Liver (tissue), 8 donors: ENCODE measurements at regions not wholly inside any gene's neighbourhood (a gene's known extent, or its start where the extent isn't known, plus 50 kb on each side); places are given as distances from the start of the nearest gene placed in this dataset.
"Not testable (repeated sequence)": the region's sequence is repeated elsewhere in the genome, so short reads cannot be mapped to it uniquely, and the experiment has no call there.

Experiments
- DNase-seq: peaks from one replicate; pipeline ENCODE4 v3.0.0-alpha.2; 2017; ENCODE audit warnings: low spot score
- H3K27ac ChIP-seq, 2 donors: one replicate each; pipeline ENCODE4 v1.7.0; 2013; ENCODE audit warnings: inconsistent platforms in 2 of 2, low read length in 2 of 2, control low read depth in 1 of 2, low read depth in 1 of 2, mild to moderate bottlenecking in 1 of 2
- H3K27me3 ChIP-seq, 4 donors: one replicate each; pipeline versions ENCODE4 v1.6.1 to v1.7.0; 2013; ENCODE audit warnings: low read length in 3 of 4, inconsistent platforms in 1 of 4, mild to moderate bottlenecking in 1 of 4, moderate library complexity in 1 of 4; ENCODE audit not compliant: control insufficient read depth in 4 of 4, insufficient read depth in 4 of 4
- H3K36me3 ChIP-seq, 4 donors: one replicate each; pipeline versions ENCODE4 v1.6.1 to v1.7.0; 2013; ENCODE audit warnings: low read length in 3 of 4, mild to moderate bottlenecking in 3 of 4, low read depth in 1 of 4, moderate library complexity in 1 of 4; ENCODE audit not compliant: control insufficient read depth in 4 of 4, insufficient read depth in 3 of 4
- H3K4me1 ChIP-seq, 4 donors: one replicate each; pipeline versions ENCODE4 v1.6.1 to v1.7.0; 2013; ENCODE audit warnings: low read length in 3 of 4, mild to moderate bottlenecking in 3 of 4, moderate library complexity in 1 of 4; ENCODE audit not compliant: control insufficient read depth in 4 of 4, insufficient read depth in 4 of 4
- H3K4me3 ChIP-seq, 3 donors: one replicate each; pipeline versions ENCODE4 v1.6.1 to v1.7.0; 2013; ENCODE audit warnings: low read length in 3 of 3, control low read depth in 1 of 3, low read depth in 1 of 3, mild to moderate bottlenecking in 1 of 3
- H3K9ac ChIP-seq, 2 donors: one replicate each; pipeline ENCODE4 v1.7.0; 2013; ENCODE audit warnings: low read length in 2 of 2, mild to moderate bottlenecking in 2 of 2, moderate library complexity in 2 of 2, control low read depth in 1 of 2, low read depth in 1 of 2
- H3K9me3 ChIP-seq, 4 donors: one replicate each; pipeline versions ENCODE4 v1.6.1 to v1.7.0; 2013; ENCODE audit warnings: low read length in 3 of 4; ENCODE audit not compliant: control insufficient read depth in 4 of 4
- HNF4A ChIP-seq, 2 donors: conservative IDR thresholded peaks; 2 replicates each; pipeline ENCODE4 v1.6.1; 2016; ENCODE audit warnings: antibody characterized with exemption in 2 of 2, mild to moderate bottlenecking in 2 of 2
- HNF4G ChIP-seq: IDR thresholded peaks from 2 replicates; pipeline ENCODE4 v1.6.1; 2016; ENCODE audit warnings: antibody characterized with exemption
- NR2F2 ChIP-seq: IDR thresholded peaks from 2 replicates; pipeline ENCODE4 v1.6.1; 2016; ENCODE audit warnings: antibody characterized with exemption
- RAD21 ChIP-seq, 2 donors: IDR thresholded peaks; 2 replicates each; pipeline ENCODE4 v1.6.1; 2016; ENCODE audit warnings: antibody characterized with exemption in 2 of 2, mild to moderate bottlenecking in 2 of 2
- REST ChIP-seq: IDR thresholded peaks from 2 replicates; pipeline ENCODE4 v1.6.1; 2016; ENCODE audit warnings: antibody characterized with exemption, mild to moderate bottlenecking
- RXRA ChIP-seq, 2 donors: IDR thresholded peaks; 2 replicates each; pipeline ENCODE4 v1.6.1; 2017 to 2018; ENCODE audit warnings: antibody characterized with exemption in 2 of 2, mild to moderate bottlenecking in 1 of 2
- SP1 ChIP-seq: IDR thresholded peaks from 2 replicates; pipeline ENCODE4 v1.6.1; 2018; ENCODE audit warnings: antibody characterized with exemption, mild to moderate bottlenecking
- WGBS: extraction: QIAGEN DNeasy Blood & Tissue Kit; methylation state at CpG from one replicate; pipeline ENCODE4 v1.1.7; 2013; 5-methylcytosine and 5-hydroxymethylcytosine counted together
- TF ChIP-seq, protein P1 (sequence below): fragments of 150-350 bp; IDR thresholded peaks from 2 replicates; pipeline ENCODE4 v1.5.1; 2017; ENCODE audit warnings: improper control_type of control experiment, low read depth, low read length; ENCODE audit not compliant: missing input control
- donor health status: healthy.
- donor health status: healthy.
- donor health status: healthy.
- donor health status: healthy.
- donor health status: healthy.

DNA sequence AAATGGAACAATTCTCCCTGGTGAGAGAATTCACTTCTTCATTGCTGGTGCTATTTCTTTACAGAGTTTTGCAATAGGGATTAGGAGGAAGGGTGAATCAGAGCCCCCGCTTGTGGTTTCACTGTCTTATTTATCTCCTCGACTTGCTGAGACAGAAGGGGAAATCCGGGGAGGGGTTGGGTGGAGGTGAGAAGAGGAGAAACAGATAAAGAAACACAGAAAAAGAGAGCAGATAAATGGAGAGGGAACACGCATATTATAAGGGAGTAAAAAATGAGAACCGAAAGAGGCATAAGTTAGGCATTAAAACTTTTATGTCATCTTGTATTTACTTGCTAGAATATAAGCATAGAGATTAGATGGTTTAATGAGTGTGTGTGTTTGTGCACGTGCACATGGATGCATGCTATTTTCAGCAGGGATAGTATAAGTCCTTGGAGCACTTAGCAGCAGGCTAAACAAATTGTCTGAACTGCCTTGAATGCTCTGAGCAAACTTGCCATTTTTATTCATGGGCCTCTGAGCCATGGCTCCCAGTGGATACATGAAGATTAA lies 105.0 kb downstream of the OLIG3 start (continued):
- no peak for TF ChIP-seq REST
- TF ChIP-seq, protein P1, sequence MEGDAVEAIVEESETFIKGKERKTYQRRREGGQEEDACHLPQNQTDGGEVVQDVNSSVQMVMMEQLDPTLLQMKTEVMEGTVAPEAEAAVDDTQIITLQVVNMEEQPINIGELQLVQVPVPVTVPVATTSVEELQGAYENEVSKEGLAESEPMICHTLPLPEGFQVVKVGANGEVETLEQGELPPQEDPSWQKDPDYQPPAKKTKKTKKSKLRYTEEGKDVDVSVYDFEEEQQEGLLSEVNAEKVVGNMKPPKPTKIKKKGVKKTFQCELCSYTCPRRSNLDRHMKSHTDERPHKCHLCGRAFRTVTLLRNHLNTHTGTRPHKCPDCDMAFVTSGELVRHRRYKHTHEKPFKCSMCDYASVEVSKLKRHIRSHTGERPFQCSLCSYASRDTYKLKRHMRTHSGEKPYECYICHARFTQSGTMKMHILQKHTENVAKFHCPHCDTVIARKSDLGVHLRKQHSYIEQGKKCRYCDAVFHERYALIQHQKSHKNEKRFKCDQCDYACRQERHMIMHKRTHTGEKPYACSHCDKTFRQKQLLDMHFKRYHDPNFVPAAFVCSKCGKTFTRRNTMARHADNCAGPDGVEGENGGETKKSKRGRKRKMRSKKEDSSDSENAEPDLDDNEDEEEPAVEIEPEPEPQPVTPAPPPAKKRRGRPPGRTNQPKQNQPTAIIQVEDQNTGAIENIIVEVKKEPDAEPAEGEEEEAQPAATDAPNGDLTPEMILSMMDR, result no peak

DNA sequence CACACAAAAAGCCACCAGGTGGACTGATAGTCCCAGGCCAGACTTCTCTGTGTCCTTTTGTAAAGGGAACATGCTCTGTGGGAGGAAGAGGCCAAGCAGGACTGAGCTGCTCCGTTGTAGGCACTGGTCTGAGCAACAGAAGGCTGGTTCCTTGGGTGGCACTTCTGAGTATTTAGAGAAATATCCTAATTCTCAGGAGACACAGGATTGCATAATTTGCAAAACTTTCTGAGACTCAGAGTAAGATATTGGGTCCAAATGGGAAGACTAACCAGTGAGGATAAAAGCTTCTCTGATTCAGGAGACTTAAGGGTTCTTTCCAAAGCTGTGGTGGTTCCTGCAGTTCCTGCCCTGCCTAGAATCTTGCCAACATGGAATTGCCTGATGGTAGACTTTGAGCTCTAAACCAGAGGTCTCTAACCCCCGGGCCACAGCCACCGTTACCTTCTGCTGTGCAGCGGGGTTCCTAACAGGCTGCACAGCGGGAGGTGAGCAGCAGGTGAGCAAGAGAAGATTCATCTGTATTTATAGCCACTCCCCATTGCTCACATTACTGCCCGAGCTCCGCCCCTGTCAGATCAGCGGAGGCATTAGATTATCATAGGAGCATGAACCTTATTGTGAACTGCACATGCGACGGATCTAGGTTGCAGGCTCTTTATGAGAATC lies 107.0 kb downstream of the OLIG3 start:
- DNase-seq, result no peak
- TF ChIP-seq RXRA (IDR thresholded peaks at IDR 0.05) (peak; percentile 88 to 95), HNF4G (peak; percentile 70), REST (no peak), NR2F2 (no peak), SP1 (peak; percentile 83), RAD21 (IDR thresholded peaks at IDR 0.05) (peak in 1 of 2 donors; percentile 48), HNF4A (conservative IDR thresholded peaks at IDR 0.05) (peak; percentile 91 to 94)
- Histone ChIP-seq H3K9ac (no peak overlapping the region), H3K27me3 (no peaks in the 10 kb centered on the region), H3K27ac (no peak overlapping the region), H3K4me1 (peaks cover 0 to 12% (median 8%) of the 10 kb centered on the region in 4 donors), H3K4me3 (no peak overlapping the region), H3K36me3 (no peaks in the 10 kb centered on the region), H3K9me3 (no peaks in the 10 kb centered on the region)
- WGBS, result 45% methylated on average over 10 of the region's 10 CpGs

- not testable (repeated sequence) for H3K27ac ChIP-seq, H3K9me3 ChIP-seq, H3K36me3 ChIP-seq, H3K4me3 ChIP-seq, H3K27me3 ChIP-seq, H3K9ac ChIP-seq, DNase-seq
- WGBS, result 96% methylated on average over 6 of the region's 6 CpGs
- H3K4me1 ChIP-seq, result peaks cover 0 to 12% (median 8%) of the 10 kb centered on the region in 4 donors
Observed at GRCh38 chr6:137383287-137383686, 110.9 kb downstream of the OLIG3 start.
